CD4-positive, alpha-beta T cell treated with Interleukin-12 subunit alpha and Interleukin-12 subunit beta, for 1 hour (primary cell): ENCODE measurements at regions not wholly inside any gene's neighbourhood (a gene's known extent, or its start where the extent isn't known, plus 50 kb on each side); places are given as distances from the start of the nearest gene placed in this dataset.
A peak's percentile ranks its signal among the peaks of the same experiment; 100 is the strongest.

ENCODE experiments used
- DNase-seq: peaks from one replicate; pipeline ENCODE4 v3.0.0-alpha.2; 2020

DNA sequence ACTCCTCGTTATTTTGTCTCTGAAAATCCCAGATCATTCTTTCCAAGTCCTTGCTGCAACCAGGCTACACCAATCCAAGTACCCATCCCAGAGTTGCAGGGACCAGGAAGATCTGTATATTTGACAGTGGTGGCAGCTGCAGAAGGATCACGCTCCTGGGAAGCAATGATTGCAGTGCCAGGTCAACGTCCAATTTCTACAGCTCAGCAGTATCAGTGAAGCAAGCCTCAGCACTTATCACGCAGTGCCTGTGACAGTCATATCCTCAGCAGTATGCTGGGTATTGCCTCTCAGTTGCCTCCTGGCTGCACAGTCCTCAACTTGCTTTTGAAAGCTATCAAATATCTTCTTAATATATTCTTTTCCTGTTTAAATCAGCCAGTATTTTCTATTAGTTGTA is 66.7 kb downstream of the BARHL2 start:
- DNase-seq: no peak

DNA sequence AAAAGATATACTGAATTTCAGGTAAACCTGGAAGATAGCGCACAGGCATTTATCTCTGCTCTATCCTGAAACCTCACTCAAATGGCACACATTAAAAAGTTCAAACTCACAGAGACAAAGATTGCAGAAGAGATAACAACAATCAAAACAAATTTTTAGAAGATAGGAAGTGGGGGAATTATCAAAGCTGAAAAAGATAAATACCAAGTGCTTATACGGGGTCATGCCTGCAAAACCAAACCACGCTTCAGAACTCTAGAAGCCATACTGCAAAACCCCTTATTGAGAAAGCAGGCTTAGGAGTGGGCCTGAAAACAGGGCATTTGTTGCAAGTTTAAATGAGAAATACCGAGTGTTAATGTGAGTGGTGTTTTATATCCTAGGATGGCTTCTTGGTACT is 76.8 kb downstream of the BARHL2 start:
- no peak for DNase-seq

DNA sequence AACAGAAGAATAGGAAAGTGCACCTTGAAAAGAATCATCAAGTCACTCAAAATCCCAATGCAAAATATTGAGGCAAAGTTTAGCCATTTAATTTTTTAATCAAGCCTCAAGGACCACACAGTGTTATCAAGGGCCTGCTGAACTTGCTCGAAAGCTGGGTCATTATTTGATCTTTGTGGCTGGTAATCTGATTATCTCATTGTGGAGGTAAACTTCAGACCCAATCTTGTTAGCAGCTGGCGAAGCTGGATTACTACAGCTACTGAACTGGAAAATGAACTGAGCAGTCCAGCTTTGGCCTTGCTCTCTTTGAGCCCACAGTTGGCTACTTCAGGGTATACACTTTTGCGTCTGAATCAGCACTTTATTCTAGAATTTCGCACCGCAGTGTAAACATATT is 94.4 kb downstream of the BARHL2 start:
- no peak for DNase-seq

DNA sequence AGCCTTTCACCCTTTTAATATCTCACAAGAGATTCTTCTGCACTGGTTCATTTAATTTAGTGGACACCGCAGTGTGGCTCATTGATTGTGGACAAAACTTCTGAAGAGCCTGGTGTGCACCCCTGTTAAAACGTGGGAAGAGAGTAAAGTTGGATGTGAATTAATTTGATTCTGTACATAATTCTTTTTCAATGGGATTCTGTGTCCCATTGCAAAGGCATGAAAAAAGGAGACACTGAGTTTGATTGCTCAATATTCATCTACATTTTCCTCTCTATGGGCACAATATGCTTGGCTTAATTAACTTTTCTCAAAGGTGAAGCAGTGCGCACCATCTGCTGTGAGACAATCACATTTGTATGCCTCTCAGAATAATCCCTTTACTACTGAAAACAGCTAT is 95.1 kb downstream of the BARHL2 start:
- no peak for DNase-seq

GRCh38 chr1:90616395-90616794 is 100.7 kb downstream of the BARHL2 start:
- no peak for DNase-seq

DNA sequence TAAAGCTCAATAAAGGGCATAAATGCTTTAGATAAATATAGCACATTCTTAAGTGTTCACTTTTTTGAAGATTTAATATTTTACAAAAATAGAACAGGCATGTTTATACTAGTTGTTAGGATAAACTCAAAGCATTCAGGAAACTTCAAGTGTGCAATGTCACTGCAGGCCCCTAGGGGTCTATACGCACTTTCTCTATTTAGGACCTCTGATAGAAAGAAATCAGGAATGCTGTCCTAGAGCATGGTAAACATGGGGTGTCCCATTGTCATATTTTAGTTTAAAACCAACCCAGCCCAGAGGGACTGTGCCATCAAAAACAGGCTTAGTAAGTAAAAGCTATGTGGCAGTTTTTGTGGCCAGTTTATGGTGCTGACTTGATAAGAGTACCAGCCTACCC is 102.2 kb downstream of the BARHL2 start:
- no peak for DNase-seq

DNA sequence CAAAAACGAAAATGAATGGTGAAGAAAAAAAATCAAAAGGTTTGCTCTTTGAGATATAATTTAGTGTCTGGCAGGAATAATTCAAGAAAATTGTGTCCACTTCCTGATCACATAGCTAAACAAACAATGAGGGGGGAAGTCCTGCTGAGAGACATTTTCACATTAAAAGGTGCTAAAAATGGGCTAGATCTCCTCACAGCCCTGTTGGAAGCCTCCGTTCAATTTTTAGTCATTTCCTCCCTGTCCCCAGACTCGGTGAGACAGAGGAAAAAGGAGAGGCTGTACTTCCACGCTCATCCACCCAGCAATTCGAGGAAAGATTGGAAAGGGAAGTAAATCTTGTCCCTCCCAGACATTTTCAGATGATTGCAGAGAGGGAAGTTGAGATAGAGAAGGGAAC is 103.7 kb downstream of the BARHL2 start:
- no peak for DNase-seq

DNA sequence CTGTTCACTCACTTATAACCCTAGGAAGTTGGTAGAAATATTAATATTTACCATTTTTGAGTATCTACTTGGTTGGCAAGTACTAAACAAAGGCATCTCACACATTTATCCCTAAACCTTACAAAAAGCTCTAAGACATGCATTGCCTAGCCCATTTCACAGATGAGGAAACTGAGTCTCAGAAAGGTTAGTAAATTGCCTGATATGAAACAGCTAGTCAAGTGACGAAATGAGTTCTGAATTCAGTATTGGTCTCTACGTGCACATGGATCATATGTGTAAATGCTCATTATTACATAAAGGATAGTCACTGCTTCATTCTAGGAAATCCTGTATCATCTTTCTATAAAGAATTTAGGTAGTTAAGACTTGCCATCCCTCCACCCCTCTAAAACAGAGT is 105.1 kb downstream of the BARHL2 start:
- DNase-seq: no peak

GRCh38 chr1:90607736-90608135 is 109.4 kb downstream of the BARHL2 start:
- DNase-seq: no peak

GRCh38 chr1:90605070-90605469 is 112.0 kb downstream of the BARHL2 start:
- DNase-seq: no peak

- no peak for DNase-seq
These were observed 123.8 kb downstream of the BARHL2 start for GRCh38 chr1:90593312-90593711.

DNA sequence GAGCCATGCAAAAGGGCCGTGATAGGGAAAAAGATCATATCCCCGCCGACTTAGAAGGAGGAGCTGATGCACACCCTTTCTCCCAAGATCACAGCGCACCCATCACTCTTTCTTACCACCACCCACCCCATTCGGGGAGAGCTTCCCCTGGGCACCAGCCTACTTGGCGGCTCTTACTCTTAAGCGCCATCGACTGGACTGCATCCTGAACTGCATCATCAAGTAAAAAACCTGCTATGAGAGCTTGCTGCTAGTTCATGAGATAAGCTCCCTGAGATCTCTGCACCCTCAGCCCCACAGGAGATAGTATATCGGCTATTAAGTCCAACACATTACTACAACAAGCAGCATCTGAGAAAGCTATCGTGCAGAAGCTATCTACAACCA is 125.1 kb downstream of the BARHL2 start:
- no peak for DNase-seq

GRCh38 chr1:90591355-90591969 is 125.6 kb downstream of the BARHL2 start:
- no peak for DNase-seq

GRCh38 chr1:90580176-90580575 is 136.9 kb downstream of the BARHL2 start:
- no peak for DNase-seq

GRCh38 chr1:90579212-90579802 is 137.8 kb downstream of the BARHL2 start:
- DNase-seq: peak; percentile 40

DNA sequence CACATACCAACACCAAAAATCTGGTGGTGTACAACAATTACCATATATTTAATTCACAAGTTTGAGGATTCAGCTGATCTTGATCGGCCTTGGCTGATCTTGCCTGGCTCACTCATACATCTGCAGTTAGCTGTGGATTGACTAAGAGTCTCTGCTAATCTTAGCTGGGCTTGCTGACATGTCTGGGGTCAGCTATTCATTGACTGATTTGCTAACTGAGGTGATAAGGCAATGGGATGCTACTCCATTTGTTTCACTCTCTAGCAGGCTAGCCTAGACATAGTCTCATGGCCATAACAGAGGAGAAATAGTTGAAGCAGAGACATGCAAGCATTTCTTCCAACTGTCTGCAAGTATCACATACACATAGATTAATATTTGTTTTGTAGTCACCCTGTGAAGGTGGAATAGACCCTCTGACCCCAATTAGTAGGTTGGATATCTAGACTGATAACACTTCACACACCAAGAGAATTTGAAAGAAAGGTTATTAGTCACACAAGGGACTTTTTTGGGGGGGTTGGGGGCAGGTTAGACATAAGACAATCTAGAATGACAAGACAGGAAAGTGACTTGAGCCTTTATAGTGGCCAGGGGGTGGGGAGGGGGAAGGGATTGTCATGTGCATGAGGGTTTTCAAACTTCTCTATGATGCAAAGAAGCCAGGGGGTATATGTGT is 142.3 kb downstream of the BARHL2 start:
- DNase-seq: no peak

- no peak for DNase-seq
These were observed 143.4 kb downstream of the BARHL2 start for GRCh38 chr1:90573736-90574135.

- no peak for DNase-seq
These were observed 144.7 kb downstream of the BARHL2 start for GRCh38 chr1:90572446-90572845.

- no peak for DNase-seq
These were observed 148.7 kb downstream of the BARHL2 start for GRCh38 chr1:90568436-90568835.

GRCh38 chr1:90564164-90564563 is 152.9 kb downstream of the BARHL2 start:
- DNase-seq: no peak

DNA sequence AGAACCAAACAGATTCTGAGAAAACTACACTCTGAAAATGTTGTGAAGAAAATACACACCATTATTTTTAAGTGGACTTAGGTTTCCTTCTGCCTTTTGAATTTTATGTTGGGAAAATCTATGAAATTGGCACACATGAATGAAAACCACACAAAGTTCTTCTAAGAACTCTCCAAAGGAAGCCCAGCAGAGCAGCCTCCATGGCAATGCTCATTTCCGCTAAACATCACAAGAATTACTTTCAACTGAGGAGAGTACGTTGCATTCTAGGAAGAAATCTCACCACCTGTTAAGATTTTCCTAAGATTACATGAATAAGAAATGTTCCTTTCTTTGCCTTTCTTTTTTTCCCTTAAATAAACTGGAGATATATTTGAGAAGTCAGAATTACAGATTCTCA is 154.2 kb downstream of the BARHL2 start:
- no peak for DNase-seq

DNA sequence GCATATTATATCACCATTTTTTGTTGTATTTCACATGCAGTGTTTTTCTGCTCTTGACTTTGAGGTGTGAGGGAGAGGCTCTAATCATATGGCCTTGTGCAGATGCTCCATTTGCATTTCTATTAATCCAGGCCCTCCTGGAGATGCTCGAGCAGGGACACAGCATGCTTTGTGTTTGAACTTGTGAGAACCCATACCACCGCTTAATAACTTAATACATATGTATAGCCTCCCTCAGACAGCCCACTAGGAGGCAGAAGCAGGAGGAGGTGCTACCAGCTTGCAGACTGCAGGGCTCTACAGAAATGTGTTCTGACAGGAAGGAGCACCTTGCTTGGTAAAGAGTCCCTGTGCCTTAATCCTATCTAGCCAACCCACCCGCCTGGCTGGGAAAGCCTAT is 155.2 kb downstream of the BARHL2 start:
- DNase-seq: no peak

GRCh38 chr1:90561103-90561783 is 155.9 kb downstream of the BARHL2 start:
- no peak for DNase-seq

- DNase-seq: no peak
These were observed 158.2 kb downstream of the BARHL2 start for GRCh38 chr1:90558754-90559378.
